H1 (cell line): ENCODE measurements at regions not wholly inside any gene's neighbourhood (a gene's known extent, or its start where the extent isn't known, plus 50 kb on each side); places are given as distances from the start of the nearest gene placed in this dataset.

Source experiments
- CTCF ChIA-PET: fragments of 300-600 bp; sonication (Branson Sonifier 250); formaldehyde crosslinking; loops from one replicate; lab custom pipeline; 2021; ENCODE audit not compliant: partially characterized antibody; lab: Charles Lee
- POLR2A ChIA-PET: fragments of 300-600 bp; sonication (Branson Sonifier 250); formaldehyde crosslinking; loops from one replicate; lab custom pipeline; 2021; ENCODE audit warnings: inconsistent platforms; ENCODE audit not compliant: partially characterized antibody; lab: Charles Lee
- DNase-seq, 2 experiments: peaks; one replicate each; pipeline versions ENCODE4 v3.0.0 to v3.0.0-alpha.2; 2010 to 2022; ENCODE audit warnings: low spot score in 2 of 2, low read depth in 1 of 2, mixed read lengths in 1 of 2
- FAIRE-seq: peaks from 2 replicates; lab custom pipeline; 2011; peaks lifted over from hg19 to GRCh38; lab: Jason Lieb, UNC
- H2AFZ ChIP-seq: 2 replicates; pipeline ENCODE4 v1.8.1; 2012; ENCODE audit warnings: low read length, inconsistent platforms
- H2AK5ac ChIP-seq: 2 replicates; pipeline ENCODE4 v1.6.1; 2013; ENCODE audit warnings: low read depth, low read length
- H2BK120ac ChIP-seq: replicated peaks from 2 replicates; pipeline ENCODE3; 2013; ENCODE audit warnings: low read depth, low read length, inconsistent platforms
- H2BK12ac ChIP-seq: 2 replicates; pipeline ENCODE4 v1.6.1; 2013; ENCODE audit warnings: low read depth, low read length
- H2BK15ac ChIP-seq: 2 replicates; pipeline ENCODE4 v1.6.1; 2013; ENCODE audit warnings: low read length
- H2BK20ac ChIP-seq: 2 replicates; pipeline ENCODE4 v1.6.1; 2013; ENCODE audit warnings: low read length
- H2BK5ac ChIP-seq: 2 replicates; pipeline ENCODE4 v1.6.1; 2013; ENCODE audit warnings: low read depth, low read length
- H3K14ac ChIP-seq: 2 replicates; pipeline ENCODE4 v1.6.1; 2013; ENCODE audit warnings: inconsistent platforms; ENCODE audit not compliant: insufficient read length
- H3K18ac ChIP-seq: 2 replicates; pipeline ENCODE4 v1.6.1; 2013; ENCODE audit warnings: low read length; ENCODE audit errors: extremely low read depth
- H3K23ac ChIP-seq: 2 replicates; pipeline ENCODE4 v1.6.1; 2013; ENCODE audit warnings: inconsistent platforms; ENCODE audit not compliant: insufficient read length
- H3K23me2 ChIP-seq: 2 replicates; pipeline ENCODE4 v1.6.1; 2013; ENCODE audit warnings: low read depth, low read length
- H3K27ac ChIP-seq: 2 replicates; pipeline ENCODE4 v1.6.1; 2011; ENCODE audit warnings: low read depth, low read length, inconsistent platforms
- H3K27me3 ChIP-seq, 4 experiments: replicated peaks in 1 of 4; 1 replicate in 1 of 4; 2 replicates in 3 of 4; pipeline versions ENCODE4 v1.6.1 to v1.8.1; 2011 to 2013; ENCODE audit warnings: low read length in 3 of 4, mild to moderate bottlenecking in 3 of 4, inconsistent platforms in 2 of 4, mixed read lengths in 2 of 4, moderate library complexity in 1 of 4; ENCODE audit not compliant: control insufficient read depth in 3 of 4, insufficient read depth in 3 of 4; ENCODE audit errors: extremely low read depth in 1 of 4
- H3K36me3 ChIP-seq, 4 experiments: 2 replicates each; pipeline versions ENCODE4 v1.6.1 to v1.8.1; 2011 to 2013; ENCODE audit warnings: mild to moderate bottlenecking in 4 of 4, low read length in 3 of 4, moderate library complexity in 2 of 4, control low read depth in 1 of 4, inconsistent platforms in 1 of 4; ENCODE audit not compliant: insufficient read depth in 4 of 4, control insufficient read depth in 2 of 4
- H3K4ac ChIP-seq: replicated peaks from 2 replicates; pipeline ENCODE3; 2013; ENCODE audit warnings: low read length, low read depth, mixed read lengths, inconsistent platforms; ENCODE audit not compliant: insufficient read length
- H3K4me1 ChIP-seq, 4 experiments: replicated peaks in 1 of 4; 1 replicate in 1 of 4; 2 replicates in 3 of 4; pipeline versions ENCODE4 v1.6.1 to v1.8.1; 2011 to 2013; ENCODE audit warnings: low read length in 3 of 4, inconsistent platforms in 2 of 4, mixed read lengths in 1 of 4; ENCODE audit not compliant: insufficient read depth in 4 of 4, control insufficient read depth in 3 of 4
- H3K4me2 ChIP-seq, 2 experiments: 2 replicates each; pipeline versions ENCODE4 v1.6.1 to v1.8.1; 2011 to 2013; ENCODE audit warnings: low read depth in 2 of 2, low read length in 2 of 2, control low read depth in 1 of 2, inconsistent platforms in 1 of 2, mild to moderate bottlenecking in 1 of 2; ENCODE audit not compliant: insufficient read depth in 1 of 2
- H3K4me3 ChIP-seq, 4 experiments: fragments of 200-600, 300-600 bp in 1 of 4; sonication (generic), shearing (Covaris generic), sonication (Bioruptor Twin) in 1 of 4; 2 replicates each; pipeline versions ENCODE4 v1.5.1 to v1.8.1; 2011 to 2016; ENCODE audit warnings: low read length in 4 of 4, low read depth in 3 of 4, control low read depth in 2 of 4, inconsistent platforms in 2 of 4, mild to moderate bottlenecking in 2 of 4, mixed read lengths in 1 of 4, moderate library complexity in 1 of 4; ENCODE audit not compliant: insufficient read depth in 2 of 4; ENCODE audit errors: extremely low read depth in 1 of 4
- H3K56ac ChIP-seq: replicated peaks from 2 replicates; pipeline ENCODE3; 2013; ENCODE audit warnings: low read depth, mild to moderate bottlenecking, mixed read lengths, low read length, inconsistent platforms; ENCODE audit not compliant: insufficient read length
- H3K79me1 ChIP-seq: 2 replicates; pipeline ENCODE4 v1.6.1; 2013; ENCODE audit warnings: low read depth, low read length, control low read depth
- H3K79me2 ChIP-seq, 2 experiments: 2 replicates each; pipeline versions ENCODE4 v1.6.1 to v1.8.1; 2012 to 2013; ENCODE audit warnings: low read length in 2 of 2, mild to moderate bottlenecking in 2 of 2, inconsistent platforms in 1 of 2; ENCODE audit not compliant: insufficient read depth in 2 of 2, control insufficient read depth in 1 of 2
- H3K9ac ChIP-seq, 4 experiments: replicated peaks in 1 of 4; 1 replicate in 1 of 4; 2 replicates in 3 of 4; pipeline versions ENCODE4 v1.6.1 to v1.8.1; 2011 to 2013; ENCODE audit warnings: low read depth in 3 of 4, low read length in 3 of 4, control low read depth in 2 of 4, mild to moderate bottlenecking in 2 of 4, moderate library complexity in 2 of 4, inconsistent platforms in 1 of 4; ENCODE audit errors: extremely low read depth in 1 of 4
- H3K9me3 ChIP-seq, 2 experiments: 2 replicates each; pipeline versions ENCODE4 v1.6.1 to v1.8.1; 2012 to 2013; ENCODE audit warnings: mild to moderate bottlenecking in 2 of 2, moderate library complexity in 2 of 2, control low read depth in 1 of 2, inconsistent platforms in 1 of 2, low read depth in 1 of 2, low read length in 1 of 2, mixed read lengths in 1 of 2; ENCODE audit not compliant: insufficient read depth in 2 of 2
- H4K20me1 ChIP-seq, 2 experiments: replicated peaks in 1 of 2; 2 replicates each; pipeline versions ENCODE3 to v1.8.1; 2011 to 2013; ENCODE audit warnings: inconsistent platforms in 2 of 2, low read length in 2 of 2, mild to moderate bottlenecking in 1 of 2; ENCODE audit not compliant: insufficient read depth in 2 of 2, control insufficient read depth in 1 of 2
- H4K5ac ChIP-seq: 2 replicates; pipeline ENCODE4 v1.6.1; 2013; ENCODE audit warnings: low read length, low read depth, mixed read lengths, inconsistent platforms; ENCODE audit not compliant: insufficient read length
- H4K8ac ChIP-seq: 2 replicates; pipeline ENCODE4 v1.8.0; 2013; ENCODE audit warnings: mild to moderate bottlenecking, moderate library complexity, low read length, inconsistent platforms; ENCODE audit not compliant: insufficient read depth; ENCODE audit errors: extremely low read depth
- H4K91ac ChIP-seq: replicated peaks from 2 replicates; pipeline ENCODE3; 2013; ENCODE audit warnings: low read length, mixed read lengths, inconsistent platforms; ENCODE audit not compliant: insufficient read length
- E2F6 ChIP-seq: IDR thresholded peaks from 2 replicates; pipeline ENCODE4 v1.6.1; 2012; ENCODE audit warnings: inconsistent platforms
- MAX ChIP-seq: IDR thresholded peaks from 2 replicates; pipeline ENCODE4 v1.6.1; 2012; ENCODE audit warnings: inconsistent platforms
- RBBP5 ChIP-seq: IDR thresholded peaks from 2 replicates; pipeline ENCODE4 v1.7.1; 2012; ENCODE audit warnings: low read depth, mild to moderate bottlenecking, inconsistent platforms, low read length, moderate library complexity, borderline replicate concordance
- WGBS, 2 experiments: shearing (Covaris generic) in 1 of 2; methylation state at CpG; one replicate each; pipeline versions ENCODE4 v1.1.6 to v1.1.7; 2013 to 2015; ENCODE audit warnings: low lambda C conversion rate in 2 of 2, mixed read lengths in 2 of 2, inconsistent platforms in 1 of 2, low coverage in 1 of 2, missing lambda C conversion rate in 1 of 2; ENCODE audit not compliant: insufficient replicate concordance in 2 of 2, insufficient coverage in 1 of 2, insufficient read length in 1 of 2; ENCODE audit errors: extremely low coverage in 1 of 2, missing lambda C conversion rate in 1 of 2; 5-methylcytosine and 5-hydroxymethylcytosine counted together

DNA sequence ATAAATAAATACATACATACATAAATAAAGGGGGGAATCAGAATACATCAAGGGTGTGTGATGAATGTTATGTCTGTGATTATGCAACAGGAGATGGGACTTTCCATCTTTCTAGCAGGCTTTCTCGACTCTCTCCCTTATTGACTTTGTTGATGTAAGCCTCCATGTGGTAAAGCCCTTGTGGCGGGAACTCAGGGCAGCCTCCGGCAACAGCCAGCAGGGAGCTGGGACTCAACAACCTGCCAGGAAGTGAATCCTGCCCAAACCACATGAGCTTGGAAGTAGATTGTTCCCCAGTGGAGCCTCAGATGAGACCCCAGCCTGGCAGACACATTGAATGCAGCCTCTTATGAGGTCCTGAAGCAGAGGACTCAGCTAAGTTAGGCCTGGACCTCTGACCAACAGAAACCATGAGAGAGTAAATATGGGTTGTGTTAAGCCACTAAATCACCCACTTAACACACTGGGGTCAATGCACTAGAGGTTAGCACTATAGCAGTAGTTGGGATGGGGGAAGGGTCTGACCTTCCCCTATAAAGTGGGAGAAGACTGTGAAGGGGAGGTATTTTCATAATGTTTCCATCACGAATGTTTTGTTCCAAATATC is 104.0 kb downstream of the JCAD start:
- Histone ChIP-seq H2AFZ (peak overlapping the region; percentile 34; the same call in 1 of the 2 replicates), H3K14ac (no peak overlapping the region), H3K4me2 (no peak overlapping the region), H4K5ac (no peak overlapping the region), H3K23me2 (no peaks in the 10 kb centered on the region), H3K79me2 (no peaks in the 10 kb centered on the region), H4K8ac (no peak overlapping the region), H4K20me1 (no peaks in the 10 kb centered on the region), H3K4ac (no peak overlapping the region), H2BK5ac (no peak overlapping the region), H3K4me1 (no peaks in the 10 kb centered on the region), H2AK5ac (no peak overlapping the region), H4K91ac (no peak overlapping the region), H3K9ac (no peak overlapping the region), H3K27me3 (no peaks in the 10 kb centered on the region), H3K27ac (no peak overlapping the region), H3K9me3 (no peaks in the 10 kb centered on the region), H3K56ac (no peak overlapping the region), H3K4me3 (no peak overlapping the region), H3K23ac (no peak overlapping the region), H3K18ac (no peak overlapping the region; the same call in 1 of the 2 replicates), H2BK15ac (no peak overlapping the region), H2BK12ac (no peak overlapping the region), H2BK120ac (no peak overlapping the region), H2BK20ac (no peak overlapping the region), H3K79me1 (no peaks in the 10 kb centered on the region)
- FAIRE-seq (no peak), DNase-seq (no peak)
- 85% methylated on average over 4 of the region's 4 CpGs; no CpG with 5 or more reads in 1 of the 2 experiments for WGBS, 2 experiments
- ChIA-PET CTCF (interaction anchor here (1.3 to 1.6 kb wide), 2 partner anchors 10 to 43 kb away, joined by 4 to 6 read pairs; no protein-coding TSS in a partner anchor), POLR2A (no interaction called here)
- TF ChIP-seq RBBP5 (no peak), E2F6 (peak; percentile 89), MAX (peak; percentile 63; the same call in 1 of the 2 replicates)
- TF ChIP-seq, all 59 proteins: peak for 2
- no peaks in the 10 kb centered on the region for H3K36me3 ChIP-seq
